GM21526 (cell line): ENCODE measurements at regions not wholly inside any gene's neighbourhood (a gene's known extent, or its start where the extent isn't known, plus 50 kb on each side); places are given as distances from the start of the nearest gene placed in this dataset.

Experiments used
- ATAC-seq: cut with Tn5 transposase; IDR thresholded peaks from one replicate; pipeline ENCODE4 v1.9.1; 2021; ENCODE audit warnings: moderate library complexity; ENCODE audit not compliant: unreplicated experiment, low FRiP score

DNA sequence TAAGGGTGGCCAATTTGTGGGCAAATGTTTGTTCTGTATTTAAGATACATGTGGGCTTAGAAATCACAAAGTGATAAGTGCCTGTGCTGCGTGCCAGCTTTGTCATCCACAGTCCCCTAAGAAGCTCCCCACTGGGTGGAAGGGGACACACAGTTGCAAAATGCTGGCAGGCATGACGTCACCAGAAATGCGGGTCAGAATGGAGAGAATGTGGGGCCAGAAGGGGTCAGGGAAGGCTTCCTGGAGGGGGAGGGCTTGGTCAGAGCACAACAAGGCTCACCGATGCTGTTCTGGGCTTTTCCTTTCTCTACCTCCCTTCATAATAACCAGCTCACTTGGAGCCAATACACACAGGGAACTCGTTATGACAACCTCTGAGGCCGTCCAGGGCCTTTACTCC lies 207.3 kb downstream of the URI1 start:
- no peak for ATAC-seq

DNA sequence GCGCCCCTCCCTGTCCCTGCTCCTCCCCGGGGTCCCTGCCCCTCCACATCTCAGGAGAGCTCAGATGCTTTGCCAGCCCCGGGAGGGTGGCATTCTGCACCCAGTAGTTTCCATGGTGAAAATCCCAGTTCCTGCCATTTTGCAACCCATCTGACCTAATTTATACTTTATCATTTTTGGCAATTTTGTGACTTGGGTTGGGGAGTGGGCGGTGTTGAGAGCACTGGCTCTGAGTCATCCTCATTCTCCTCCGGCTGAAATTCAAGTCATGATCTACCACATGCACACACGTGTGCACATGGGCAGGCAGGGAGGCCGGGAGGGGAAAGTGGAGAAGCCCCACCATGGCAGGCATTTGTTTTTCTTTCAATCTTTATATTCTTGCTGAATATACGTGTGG lies 208.6 kb downstream of the URI1 start:
- no peak for ATAC-seq

DNA sequence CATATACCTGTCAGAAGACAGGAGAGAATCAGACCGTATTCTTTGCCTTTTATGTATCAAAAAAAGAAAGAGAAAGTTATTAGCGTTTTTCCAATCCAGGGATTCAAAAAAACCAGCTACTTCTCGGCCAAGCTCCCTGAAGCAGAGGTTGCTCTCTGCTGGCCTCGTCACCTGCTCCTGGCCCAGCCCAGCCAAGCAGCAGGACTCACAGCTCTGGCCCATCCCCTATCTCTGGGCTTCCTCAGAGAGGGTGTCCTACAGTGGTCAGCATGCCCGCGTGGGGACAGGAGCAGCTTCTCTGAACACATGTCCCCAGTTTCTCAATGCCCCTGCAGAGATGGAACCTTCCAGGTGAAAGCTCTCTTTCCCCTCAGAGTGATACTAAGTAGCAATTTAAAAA lies 209.0 kb downstream of the URI1 start:
- ATAC-seq: no peak

DNA sequence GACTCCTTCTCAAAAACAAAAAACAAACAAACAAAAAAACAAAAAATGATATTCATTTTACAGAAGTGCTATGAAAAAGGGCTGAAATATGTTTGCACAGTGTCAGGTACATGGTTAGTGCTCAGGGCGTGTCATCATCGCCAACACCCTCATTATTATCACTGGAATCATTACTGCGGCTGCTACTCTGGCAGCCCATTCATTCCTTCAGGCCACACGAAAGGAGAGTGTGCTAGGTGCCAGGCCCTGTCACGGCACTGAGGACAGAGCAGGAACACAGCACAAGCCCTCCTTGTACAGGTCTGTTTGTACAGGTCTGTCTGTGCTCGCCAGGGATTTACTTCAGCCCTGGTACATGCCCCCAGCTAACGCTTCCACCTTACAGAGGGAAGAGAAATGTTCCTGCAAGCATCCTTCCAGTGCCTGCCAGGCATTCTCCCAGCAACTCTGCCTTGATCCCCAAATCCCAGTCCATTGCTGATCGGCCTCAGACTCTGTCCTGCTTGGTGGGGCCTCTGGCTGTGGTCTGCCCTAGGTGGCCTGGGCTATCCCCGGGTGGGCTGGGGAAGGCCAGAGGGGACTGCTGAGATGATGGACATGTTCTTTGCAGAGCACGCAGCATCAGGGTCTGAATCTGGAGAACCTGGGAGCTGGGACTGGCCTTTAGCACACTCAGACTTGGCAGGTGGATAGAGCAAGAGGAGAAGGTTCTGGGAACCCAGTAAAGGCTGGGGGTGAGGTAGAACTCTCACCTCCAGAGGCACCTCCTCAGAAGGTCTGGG lies 210.7 kb downstream of the URI1 start:
- ATAC-seq: no peak

DNA sequence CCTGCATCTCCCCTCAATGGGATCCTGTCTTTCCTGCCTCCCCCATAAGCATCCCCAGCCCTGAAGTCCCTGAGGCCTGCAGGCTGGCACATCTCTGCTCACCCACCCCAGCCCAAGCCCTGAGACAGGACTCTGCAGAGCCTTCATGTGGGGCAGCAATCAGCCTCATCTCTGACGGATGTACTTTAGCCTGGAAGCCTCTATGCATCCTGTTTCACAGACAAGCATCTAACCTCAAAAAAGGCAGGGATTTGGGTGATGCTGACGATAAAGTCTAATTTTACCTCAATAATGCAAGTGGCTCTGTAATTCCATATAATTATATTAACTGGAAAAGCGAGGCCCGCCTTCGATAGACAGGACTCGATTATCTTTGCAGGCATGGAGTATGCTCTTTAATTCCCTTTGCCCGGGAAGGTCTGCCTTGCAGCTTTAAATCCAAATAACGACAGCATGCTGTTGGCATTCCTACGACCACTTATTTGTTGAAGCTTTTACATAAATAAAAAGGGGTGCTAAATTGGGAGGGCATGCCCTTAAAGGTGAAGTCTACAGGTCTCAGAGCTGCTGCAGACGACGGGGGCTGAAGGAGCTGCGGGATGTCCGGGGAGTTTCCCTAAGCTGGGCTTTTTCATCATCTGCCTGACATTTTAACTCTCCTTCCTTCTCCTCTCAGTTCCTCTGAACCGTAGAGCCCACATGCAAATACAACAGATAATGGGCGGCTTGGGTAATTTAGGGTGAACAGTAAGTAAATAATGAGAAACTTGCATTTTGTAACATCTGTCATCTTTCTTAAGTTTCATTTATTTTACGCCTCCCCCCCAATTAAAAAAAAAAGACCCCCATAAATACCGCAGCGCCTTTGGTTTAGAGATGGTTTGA lies 211.5 kb downstream of the URI1 start:
- peak; percentile 78 for ATAC-seq

DNA sequence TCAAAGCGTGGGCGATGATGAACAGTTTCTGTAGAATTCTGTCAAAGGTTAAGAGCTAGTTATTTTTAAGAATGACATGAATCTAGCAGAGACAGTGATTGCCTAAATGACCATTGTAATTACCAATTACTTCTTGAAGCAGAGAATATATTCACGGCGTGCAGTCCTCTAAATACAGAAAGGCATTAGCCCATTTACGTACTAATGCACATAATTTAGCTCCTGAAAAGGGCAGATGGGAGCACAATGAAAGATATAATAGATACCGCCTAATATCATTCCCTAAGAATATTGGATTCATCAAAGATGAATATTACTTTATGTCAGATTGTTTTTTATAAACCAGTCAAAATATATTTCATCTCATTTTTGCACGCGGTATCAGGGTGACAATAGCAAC lies 212.4 kb downstream of the URI1 start:
- ATAC-seq: no peak

DNA sequence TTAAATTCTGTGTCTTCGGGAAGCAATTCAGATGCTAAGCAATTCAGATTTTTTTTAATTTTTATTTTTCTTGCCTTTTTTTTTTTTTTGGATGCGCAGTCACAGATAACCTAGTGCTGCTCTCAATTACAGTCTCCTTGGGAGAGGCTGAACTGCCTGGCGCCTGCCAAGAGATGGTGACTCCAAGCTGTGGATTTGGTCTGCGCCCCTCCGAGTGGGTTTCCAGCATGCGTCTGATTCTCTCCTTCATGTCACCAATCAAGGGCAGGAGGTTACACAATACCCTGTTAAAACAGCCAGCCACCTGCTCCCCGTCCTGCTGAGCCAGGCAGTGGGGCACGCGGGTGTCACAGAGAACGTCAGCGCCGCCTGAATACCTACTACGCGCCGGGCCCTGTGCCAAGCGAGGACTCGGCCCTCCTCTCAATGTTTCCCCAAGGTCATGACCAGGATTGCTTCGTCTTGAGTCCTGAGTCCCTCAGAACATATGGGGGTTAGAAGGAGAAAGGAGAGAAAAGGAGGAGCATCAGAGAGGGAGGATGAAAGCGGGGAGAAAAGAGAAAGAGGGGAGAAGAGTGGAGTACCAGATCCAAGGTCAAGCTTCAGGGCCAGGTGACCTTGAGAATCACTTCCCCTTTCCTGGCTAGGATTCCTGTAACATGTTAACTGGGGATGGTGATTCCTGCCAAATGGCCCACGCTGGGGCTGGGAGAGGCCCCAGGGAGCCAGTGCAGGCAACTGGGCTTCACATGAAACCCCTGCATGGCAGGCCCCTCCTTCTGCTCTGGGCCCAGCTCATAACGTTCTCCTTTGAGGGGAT lies 213.6 kb downstream of the URI1 start:
- no peak for ATAC-seq

DNA sequence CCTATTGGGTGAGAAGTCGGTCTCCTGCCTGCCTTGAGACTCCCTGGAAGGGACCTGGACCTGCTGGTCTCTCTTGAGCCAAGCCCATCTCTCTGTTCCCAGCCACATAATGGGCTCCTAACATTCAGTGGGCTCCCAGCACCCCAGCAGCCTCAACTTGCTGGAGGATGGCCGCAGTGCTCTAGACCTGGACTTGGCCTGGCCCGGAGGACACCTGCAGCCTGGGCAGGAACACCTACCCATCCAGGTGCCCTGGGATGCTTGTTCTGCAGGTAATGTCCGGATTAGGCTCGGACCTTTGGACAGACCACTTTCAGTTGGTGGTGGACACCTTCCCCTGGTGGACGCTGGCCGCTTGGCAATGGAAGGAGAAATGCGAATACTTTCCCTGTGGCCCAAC lies 214.6 kb downstream of the URI1 start:
- ATAC-seq: no peak

DNA sequence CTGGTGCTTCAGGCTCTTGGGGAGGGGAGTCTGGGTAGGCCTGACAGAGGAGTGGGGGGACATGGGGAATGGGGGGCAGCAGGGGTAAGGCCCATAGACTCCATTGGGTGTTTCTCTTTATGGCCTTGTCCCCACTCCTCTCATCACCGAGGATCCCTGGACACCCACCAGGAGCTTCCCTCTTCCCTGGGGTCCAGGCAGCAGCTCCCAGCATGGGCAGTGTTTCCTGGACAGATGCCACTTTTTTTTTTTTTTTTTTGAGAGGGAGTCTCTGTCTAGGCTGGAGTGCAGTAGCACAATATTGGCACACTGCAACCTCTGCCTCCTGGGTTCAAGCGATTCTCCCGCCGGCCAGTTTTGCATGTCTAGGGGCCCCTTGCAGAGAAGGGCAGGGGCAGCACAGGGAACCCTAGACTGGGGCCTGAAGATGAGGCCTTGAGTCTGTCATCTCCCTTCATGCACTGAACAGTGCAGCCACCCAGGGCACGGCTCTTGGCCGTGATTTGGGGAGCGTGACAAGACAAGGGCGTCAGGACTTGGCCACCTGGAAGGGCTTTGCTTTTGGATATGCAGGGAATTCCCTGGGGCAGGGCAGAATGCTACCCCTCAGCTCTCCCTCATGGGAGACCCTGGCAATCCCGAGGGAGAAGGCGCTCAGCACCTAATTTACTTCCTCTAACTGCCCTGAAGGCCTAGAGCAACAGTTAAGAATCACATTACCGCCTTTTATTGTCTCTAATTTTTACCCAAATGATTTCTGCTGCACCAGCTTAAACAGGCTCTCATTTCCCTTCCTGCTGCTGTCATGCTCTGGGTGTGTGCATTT lies 213.9 kb upstream of the ZNF536 start:
- no peak for ATAC-seq

DNA sequence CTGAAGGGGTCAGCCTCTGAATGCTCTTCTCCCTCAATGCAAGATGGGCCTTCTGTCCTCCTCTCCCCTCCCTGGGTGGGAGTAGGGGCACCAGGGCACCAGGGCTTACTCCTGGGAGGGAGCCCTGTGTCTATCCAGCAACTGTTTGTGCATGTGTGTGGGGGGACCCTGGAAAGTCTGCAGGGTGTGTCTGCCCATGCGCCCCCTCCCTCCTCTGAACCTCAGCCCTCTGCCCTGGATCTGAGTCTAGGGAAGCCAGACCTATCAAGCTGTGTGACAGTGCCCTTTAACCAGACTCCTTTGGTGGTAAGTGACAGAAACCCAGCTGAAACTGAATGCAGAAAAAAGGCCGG lies 213.3 kb upstream of the ZNF536 start:
- no peak for ATAC-seq

DNA sequence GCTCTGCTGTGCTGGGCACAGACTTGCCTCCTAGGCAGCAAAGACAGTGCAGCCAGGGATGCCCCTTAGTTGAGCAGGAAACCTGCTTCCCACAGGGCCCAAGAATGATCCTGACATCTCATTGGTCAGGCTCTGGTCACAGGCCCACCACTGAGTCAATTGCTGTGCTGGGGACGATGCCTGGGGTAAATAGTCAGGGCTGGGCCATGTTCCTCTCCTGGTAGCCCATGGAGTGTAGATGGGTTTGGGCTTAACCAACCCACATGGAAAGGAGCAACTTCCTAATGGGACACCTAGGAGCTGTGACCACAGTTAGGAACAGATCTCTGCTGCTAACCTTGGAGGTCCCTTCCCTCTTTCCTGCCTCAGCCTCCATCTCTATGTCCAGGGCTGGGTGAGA lies 212.5 kb upstream of the ZNF536 start:
- ATAC-seq: no peak

DNA sequence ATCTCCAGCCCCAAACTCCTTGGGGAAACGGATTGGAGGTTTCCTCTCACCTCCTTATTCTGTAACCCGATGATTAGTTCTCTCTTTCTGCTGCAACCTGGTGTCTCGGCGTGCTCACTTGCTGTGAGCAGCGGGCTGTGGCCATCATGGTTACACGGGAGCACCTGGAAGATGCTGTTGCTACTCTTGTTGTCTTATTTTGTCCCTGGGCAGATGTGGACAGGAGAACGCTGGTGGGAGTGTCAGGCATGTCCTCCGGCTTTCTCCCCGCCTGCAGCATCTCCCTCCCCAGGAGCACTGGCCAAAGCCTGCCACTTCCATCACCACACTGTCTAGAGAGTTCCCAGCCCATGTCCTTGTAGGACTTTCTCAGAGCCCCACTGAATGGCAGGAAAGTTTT lies 211.8 kb upstream of the ZNF536 start:
- no peak for ATAC-seq

DNA sequence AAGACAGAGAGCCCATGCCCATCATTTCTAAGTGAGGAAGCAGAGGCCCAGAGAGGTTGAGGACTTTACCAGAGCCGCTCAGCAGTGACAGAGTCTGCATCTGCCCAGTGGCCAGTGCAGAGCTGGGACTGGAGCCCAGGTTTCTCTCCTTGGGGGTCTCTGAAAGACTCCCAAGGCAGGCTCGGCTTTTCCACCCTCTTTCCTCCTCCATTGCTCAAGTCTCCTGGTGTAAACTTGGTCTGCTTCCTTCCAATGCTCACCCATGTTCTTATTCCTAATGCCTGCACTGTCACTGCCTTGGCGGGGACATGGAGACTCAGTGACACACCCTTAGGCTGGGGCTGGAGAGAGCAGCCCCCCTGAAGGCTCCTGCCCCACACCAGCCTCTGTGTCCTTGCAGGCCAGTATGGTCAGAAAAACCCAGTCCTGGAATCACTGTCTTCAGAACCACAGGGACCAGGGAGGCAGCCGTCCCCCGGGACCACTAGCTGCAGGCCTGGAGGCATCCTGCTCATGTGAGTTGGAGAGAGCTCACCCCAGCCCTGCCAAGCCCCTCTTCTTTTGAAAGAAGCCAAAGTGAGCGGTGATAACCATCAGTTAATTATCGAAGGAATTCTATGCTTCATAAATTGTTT lies 211.0 kb upstream of the ZNF536 start:
- ATAC-seq: no peak

DNA sequence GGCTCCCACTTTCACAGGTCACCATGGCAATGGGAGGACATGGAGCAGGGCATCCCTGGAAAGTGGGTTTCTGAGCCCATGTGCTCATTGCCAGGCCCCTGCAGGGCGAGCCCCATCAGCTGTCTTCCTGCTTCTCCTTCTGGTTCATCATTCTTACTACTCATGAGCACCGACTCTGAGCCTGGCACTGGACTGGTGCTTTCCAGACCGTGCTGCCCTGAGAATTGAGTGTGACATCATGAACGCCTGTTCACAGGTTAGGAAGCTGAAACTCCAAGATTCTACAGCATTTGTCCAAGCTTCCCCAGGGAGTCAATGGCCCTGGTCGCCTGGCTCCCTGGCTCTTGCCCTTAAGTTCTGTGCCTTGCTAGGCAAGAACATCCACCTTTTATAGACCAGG lies 210.4 kb upstream of the ZNF536 start:
- ATAC-seq: no peak

DNA sequence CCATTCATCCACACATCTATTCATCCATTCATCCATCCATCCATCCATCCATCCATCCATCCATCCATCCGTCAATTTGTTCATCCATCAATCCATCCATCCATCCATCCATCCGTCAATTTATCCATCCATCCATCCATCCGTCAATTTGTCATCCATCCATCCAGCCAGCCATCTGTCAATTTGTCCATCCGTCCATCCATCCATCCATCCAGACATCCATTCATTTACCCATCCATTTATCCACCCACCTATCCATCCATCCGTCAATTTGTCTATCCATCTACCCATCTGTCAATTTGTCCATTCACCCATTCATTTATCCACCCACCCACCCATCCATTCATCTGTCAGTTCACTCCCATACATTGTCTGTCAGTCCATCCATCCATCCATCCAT lies 209.5 kb upstream of the ZNF536 start:
- ATAC-seq: no peak

DNA sequence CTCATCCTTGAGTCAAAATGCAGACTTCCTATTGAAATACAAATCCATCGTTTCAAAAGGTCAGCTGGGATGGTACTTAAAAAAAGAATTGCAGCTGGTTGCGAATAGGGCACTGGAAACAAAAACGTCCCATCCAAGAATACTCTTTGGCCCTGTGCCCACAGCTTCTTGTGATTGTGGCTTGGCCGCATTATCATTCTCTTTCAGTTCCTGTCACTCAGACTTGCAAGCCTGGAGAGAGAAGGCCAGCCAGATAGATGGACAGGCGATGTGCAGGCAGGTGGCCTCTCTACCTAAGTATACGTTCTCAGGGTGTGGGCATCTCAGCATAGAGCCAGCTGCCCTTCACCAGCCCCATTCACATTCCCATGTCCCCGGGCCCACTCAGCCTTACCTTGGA lies 208.5 kb upstream of the ZNF536 start:
- ATAC-seq: no peak

DNA sequence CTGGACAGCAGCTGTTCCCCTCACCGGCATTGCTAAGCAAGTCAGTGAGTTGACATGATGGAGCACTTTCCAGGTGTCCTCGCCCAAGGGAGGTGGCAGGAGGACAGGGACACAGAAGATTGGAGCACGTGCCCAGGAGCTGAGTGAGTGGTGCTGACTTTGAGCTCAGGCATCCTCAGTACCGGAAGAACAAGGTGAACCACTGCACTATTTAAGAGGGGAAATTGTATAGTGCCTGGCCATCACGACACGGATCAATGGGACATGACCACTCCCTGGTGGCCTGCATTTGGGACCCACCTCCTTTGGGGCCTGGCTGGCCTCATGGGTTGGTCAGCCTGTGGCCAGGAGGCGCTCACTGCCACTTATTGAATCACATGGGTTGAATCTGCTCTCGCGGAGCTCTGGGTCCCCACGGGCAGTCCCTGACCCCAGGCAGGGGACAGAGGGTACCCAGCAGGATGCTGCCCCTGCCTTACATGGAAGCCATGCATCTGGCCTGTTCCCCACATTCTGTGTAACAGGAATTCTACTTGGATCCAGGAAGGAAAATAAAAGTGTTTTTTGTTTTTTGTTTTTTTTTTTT lies 206.9 kb upstream of the ZNF536 start:
- ATAC-seq: no peak

DNA sequence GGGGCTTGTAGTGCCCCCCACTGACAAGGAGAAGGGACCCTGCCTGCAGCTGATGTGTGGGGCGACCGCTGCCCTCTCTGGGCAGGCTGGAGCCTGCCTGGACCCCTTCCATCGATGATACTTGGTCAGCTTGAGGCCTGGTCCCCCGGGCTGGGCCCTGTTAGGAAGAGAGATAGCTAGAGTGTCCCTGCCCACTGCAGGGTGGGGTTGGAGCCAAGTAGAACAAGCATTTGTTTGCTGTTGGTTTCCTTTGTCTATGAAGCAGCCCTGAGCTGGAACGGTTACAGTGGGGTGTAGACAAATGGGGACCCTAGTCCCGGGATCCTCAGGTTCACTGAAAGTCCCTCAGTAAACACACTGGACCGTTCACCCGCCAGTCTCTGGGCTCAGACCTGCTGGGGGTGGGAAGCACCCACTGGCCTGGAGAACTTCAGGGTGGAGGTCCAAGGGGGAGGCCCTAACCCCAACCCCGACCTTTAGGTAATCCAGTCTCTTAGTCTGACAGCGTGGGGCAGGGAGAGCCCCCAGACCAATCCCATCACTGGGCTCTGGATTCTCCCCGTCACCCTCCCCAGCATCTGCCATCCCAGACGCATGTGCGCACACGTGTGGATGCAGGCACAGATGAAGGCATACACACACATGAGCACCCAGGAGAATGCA lies 204.8 kb upstream of the ZNF536 start:
- ATAC-seq: no peak
